22Rv1 (cell line): ENCODE measurements at regions not wholly inside any gene's neighbourhood (a gene's known extent, or its start where the extent isn't known, plus 50 kb on each side); places are given as distances from the start of the nearest gene placed in this dataset.

Experiments
- H3K27ac ChIP-seq: fragments of 450-650 bp; 2 replicates; pipeline ENCODE4 v1.5.1; 2017
- CTCF ChIP-seq: fragments of 450-650 bp; IDR thresholded peaks from 2 replicates; pipeline ENCODE4 v1.5.1; 2017; ENCODE audit warnings: mild to moderate bottlenecking
- ZFX ChIP-seq: fragments of 450-650 bp; IDR thresholded peaks from 2 replicates; pipeline ENCODE4 v1.6.1; 2017; ENCODE audit warnings: antibody characterized with exemption, borderline replicate concordance

DNA sequence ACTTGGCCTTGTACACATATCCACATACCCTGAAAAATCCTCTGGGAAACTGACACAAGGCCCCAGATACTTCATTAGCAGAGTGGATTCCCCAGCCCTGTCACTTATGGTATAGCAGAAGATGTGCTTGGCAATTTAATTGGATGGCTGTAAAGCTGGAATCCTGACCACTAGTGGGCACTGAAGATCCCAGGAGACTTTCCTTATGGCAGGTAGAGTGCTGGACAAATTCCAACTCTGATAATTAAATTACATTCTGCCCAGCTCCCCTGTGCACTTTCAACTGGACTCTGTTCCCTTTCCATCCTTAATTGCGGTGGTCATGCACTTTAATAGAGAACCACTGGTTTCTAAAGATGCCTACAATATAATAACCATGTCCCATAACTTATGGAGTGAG, 119.8 kb downstream of the DCK start:
- TF ChIP-seq CTCF (peak; percentile 72), ZFX (no peak)
- H3K27ac ChIP-seq, result no peak overlapping the region

- TF ChIP-seq CTCF (no peak), ZFX (no peak)
- no peak overlapping the region for H3K27ac ChIP-seq
Observed at GRCh38 chr4:71120831-71121524, 127.5 kb downstream of the DCK start.

GRCh38 chr4:71123951-71124350, 130.5 kb downstream of the DCK start:
- TF ChIP-seq ZFX (no peak), CTCF (no peak)
- no peak overlapping the region for H3K27ac ChIP-seq

DNA sequence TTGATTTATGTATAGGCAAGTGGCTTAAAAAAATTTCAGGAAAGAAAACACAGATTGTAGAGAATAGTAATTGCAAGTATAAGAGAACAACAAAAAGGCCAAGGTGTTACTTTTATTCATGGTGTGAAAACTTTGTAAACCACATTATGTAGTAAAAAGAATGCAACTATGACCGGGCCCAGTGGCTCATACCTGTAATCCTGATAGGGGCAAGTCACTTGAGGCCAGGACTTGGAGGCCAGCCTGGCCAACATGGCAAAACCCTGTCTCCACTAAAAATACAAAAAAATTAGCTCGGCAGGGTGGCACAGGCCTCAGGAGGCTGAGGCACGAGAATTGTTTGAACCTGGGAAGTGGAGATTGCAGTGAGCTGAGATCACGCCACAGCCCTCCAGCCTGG, 131.7 kb downstream of the DCK start:
- H3K27ac ChIP-seq, result no peak overlapping the region
- TF ChIP-seq CTCF (no peak), ZFX (no peak)

DNA sequence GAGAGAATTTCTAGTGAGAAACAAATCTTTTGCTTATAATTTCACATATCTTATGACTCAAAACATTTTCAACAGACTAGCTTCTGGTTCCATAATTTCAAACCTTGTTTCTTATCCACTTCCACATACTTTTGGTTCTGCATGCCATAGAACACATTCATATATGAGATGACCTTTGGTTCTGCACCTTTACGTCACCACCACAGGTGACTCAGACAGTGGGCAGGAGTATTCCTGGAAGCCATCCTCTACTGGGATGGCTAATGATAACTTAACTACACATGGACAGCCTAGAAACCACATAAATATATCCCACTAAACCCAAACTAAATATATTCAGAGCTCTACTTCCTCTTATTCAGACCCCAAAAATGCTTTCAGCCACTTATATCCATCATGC, 133.3 kb downstream of the DCK start:
- TF ChIP-seq ZFX (no peak), CTCF (no peak)
- H3K27ac ChIP-seq, result no peak overlapping the region

DNA sequence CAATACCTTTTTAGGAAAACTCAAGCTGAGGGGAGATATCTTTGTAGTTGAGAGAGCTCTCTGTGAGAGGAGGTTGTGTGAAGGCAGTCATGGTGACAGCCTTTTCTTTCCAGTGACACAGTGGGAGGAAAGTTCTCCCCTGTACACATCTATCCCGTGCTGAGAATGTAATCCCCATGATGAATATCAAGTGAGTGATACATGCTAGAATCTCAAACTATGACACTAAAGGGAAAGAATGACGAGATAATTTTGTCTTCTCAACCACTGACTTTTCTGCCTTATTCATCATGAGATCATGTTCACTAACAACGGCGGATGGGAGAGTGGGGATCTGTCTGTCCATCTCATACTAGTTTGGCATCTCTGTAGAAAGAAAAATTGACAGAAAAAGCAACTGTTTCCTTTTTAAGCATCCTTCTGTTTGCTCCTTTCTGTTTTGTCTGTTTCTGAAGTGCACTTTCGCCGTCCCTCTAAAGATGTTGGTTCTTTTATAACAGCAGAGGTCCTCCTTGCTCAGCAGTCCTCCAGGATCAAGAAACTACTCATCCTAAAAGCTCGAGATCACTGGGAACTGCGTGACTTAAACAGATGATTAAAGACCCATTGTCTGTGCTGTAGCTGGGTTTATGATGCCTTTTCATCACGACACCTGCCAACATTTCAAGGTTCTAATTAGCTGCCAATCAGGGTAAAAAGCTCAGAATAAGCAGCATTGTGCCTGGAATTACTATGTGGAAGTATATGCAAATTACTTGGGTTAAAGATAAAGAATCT, 137.6 kb downstream of the DCK start:
- no peak overlapping the region for H3K27ac ChIP-seq
- TF ChIP-seq ZFX (no peak), CTCF (no peak)

- H3K27ac ChIP-seq, result no peak overlapping the region
- TF ChIP-seq CTCF, result no peak
Observed at GRCh38 chr4:71132486-71132885, 139.0 kb downstream of the DCK start.
